ENCODE measurements at regions not wholly inside any gene's neighbourhood (a gene's known extent, or its start where the extent isn't known, plus 50 kb on each side); places are given as distances from the start of the nearest gene placed in this dataset.
"Not testable (repeated sequence)": the region's sequence is repeated elsewhere in the genome, so short reads cannot be mapped to it uniquely, and the experiment has no call there.

DNA sequence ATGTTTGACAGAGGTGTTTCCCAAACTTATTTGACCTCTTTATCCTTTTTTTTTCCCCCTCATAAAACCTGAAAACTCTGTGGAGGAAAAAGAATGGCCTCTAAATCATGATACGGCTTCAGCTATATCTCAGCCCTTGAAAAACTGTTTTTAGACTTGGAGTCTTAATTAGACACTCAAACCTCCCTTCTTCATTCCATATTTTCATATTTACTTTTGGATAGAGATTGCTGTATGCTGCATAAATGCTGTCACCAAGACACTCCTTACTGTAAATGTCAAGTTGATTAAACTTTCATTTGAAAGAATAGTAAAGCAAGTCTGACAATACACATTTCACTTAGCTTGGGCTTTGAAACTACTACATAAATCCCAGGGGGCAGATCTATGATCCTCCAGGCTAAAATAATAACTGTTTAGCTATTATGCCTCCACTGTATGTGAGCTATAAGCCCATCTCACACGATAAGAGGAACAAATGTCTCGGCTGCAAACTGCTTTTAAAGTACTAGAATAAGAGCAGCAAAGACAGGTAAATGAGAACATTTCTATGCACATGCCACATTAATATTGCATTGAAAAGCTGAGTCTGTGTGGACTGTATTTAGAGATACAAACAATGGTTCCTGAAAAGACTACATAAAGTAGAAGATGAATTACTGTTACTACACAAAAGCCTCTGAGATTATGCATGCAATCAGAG lies 141.3 kb upstream of the HMGN3 start:
- H3K27ac Mint-ChIP-seq, result no peak overlapping the region
- no peak overlapping the region for H3K4me3 Mint-ChIP-seq
- H3K9me3 Mint-ChIP-seq, result no peaks in the 10 kb centered on the region
- no peaks in the 10 kb centered on the region for H3K36me3 Mint-ChIP-seq
- H3K4me1 Mint-ChIP-seq, result no peaks in the 10 kb centered on the region
- no peaks in the 10 kb centered on the region for H3K27me3 Mint-ChIP-seq
- no peak for DNase-seq
- CTCF ChIA-PET, result no interaction called here

DNA sequence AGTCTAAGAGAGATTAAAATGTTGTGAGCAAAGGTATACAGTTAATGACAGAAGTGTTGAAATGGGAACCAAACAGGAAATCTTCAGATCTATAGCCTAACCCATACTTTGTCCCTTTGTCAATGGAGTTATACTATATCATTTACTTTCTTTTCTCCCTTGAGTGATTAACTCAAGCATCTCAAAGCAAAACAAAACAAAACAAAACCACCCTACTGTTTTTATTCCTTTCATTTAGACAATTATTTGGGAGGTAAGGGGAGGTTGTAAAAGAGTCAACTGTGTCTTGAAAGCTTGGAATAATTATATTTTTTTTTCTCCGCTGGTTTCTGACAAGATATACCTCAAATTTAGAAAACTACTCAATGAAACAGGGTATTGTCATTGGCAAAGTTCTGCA lies 139.8 kb upstream of the HMGN3 start:
- no peaks in the 10 kb centered on the region for H3K27me3 Mint-ChIP-seq
- no peaks in the 10 kb centered on the region for H3K36me3 Mint-ChIP-seq
- no peaks in the 10 kb centered on the region for H3K9me3 Mint-ChIP-seq
- no peak overlapping the region for H3K27ac Mint-ChIP-seq
- no peak for DNase-seq
- CTCF ChIA-PET, result no interaction called here
- H3K4me1 Mint-ChIP-seq, result no peaks in the 10 kb centered on the region
- H3K4me3 Mint-ChIP-seq, result no peak overlapping the region

DNA sequence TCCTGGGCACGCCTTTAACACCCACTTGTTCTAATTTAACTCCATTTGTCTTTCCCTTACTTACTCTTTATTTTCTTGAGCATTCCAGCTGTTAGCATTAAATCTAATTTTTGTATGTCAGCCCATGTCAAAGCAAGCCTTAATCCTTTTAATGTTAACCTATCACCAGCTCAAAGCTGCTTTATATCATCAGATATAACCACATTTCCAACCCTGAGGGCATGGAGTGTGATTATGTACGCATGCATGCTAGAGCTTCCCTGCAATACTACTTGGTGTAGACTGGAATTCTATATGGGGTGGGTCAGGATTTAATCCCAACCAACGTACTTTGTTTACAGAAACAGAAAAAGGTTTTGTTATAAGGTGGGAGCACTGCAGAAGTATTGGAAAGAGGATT lies 139.4 kb upstream of the HMGN3 start:
- Mint-ChIP-seq H3K27ac (no peak overlapping the region), H3K4me1 (no peaks in the 10 kb centered on the region), H3K9me3 (no peaks in the 10 kb centered on the region), H3K36me3 (no peaks in the 10 kb centered on the region), H3K27me3 (no peaks in the 10 kb centered on the region), H3K4me3 (no peak overlapping the region)
- CTCF ChIA-PET, result no interaction called here
- DNase-seq, result no peak

DNA sequence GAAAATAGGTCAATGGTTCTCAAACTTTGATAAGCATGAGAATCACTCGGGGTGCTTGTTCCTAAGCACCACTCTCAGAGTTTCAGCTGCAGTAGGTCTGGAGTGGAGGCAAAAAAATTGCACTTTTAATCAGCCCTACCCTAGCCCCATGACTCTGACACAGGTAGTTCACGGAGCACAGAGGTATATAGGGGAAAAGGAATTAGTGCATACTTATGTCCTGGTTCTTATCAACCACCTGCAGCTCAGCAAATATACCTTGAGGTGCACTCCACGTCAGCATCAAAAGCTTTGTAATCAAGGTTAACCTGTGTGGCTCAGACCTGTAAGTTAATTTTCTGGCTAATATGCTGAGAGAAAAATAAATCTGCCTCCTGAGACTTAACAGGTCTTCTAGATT lies 138.8 kb upstream of the HMGN3 start:
- no peaks in the 10 kb centered on the region for H3K9me3 Mint-ChIP-seq
- no peak overlapping the region for H3K4me3 Mint-ChIP-seq
- DNase-seq, result no peak
- no peak overlapping the region for H3K27ac Mint-ChIP-seq
- no peaks in the 10 kb centered on the region for H3K36me3 Mint-ChIP-seq
- H3K27me3 Mint-ChIP-seq, result no peaks in the 10 kb centered on the region
- H3K4me1 Mint-ChIP-seq, result no peaks in the 10 kb centered on the region
- CTCF ChIA-PET, result no interaction called here

- Mint-ChIP-seq H3K27ac (no peak overlapping the region), H3K9me3 (no peaks in the 10 kb centered on the region), H3K4me1 (no peaks in the 10 kb centered on the region), H3K27me3 (no peaks in the 10 kb centered on the region), H3K4me3 (no peak overlapping the region), H3K36me3 (no peaks in the 10 kb centered on the region)
- CTCF ChIA-PET, result no interaction called here
- DNase-seq, result no peak
Observed at GRCh38 chr6:79372757-79373156, 138.3 kb upstream of the HMGN3 start.

DNA sequence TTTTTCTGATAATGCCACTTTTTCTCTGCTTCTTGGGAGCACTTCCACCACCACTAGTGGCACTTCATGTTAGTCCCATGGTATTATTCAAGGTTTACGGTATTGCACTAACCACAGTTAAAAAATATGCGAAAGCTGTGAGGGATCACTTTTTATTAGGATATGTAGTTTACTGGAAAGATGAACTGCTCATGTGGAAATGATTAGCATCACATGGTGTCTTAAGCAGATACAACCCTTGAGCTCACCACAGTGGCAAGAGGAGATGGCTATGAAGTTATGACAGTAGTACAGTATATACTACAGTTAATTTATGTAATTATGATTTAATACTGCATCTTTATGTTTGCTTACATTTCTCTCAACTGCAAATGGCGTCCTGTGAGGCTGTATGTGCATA lies 134.5 kb upstream of the HMGN3 start:
- Mint-ChIP-seq H3K4me1 (no peaks in the 10 kb centered on the region), H3K4me3 (no peak overlapping the region), H3K9me3 (peaks cover 11% of the 10 kb centered on the region), H3K36me3 (no peaks in the 10 kb centered on the region), H3K27ac (no peak overlapping the region), H3K27me3 (no peaks in the 10 kb centered on the region)
- no peak for DNase-seq
- CTCF ChIA-PET, result no interaction called here

DNA sequence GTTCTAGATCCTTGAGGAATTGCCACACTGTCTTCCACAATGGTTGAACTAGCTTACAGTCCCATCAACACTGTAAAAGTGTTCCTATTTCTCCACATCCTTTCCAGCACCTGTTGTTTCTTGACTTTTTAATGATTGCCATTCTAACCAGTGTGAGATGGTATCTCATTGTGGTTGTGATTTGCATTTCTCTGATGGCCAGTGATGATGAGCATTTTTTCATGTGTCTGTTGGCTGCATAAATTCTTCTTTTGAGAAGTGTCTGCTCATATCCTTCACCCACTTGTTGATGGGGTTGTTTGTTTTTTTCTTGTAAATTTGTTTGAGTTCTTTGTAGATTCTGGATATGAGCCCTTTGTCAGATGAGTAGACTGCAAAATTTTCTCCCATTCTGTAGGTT lies 129.0 kb upstream of the HMGN3 start:
- H3K4me1 Mint-ChIP-seq, H3K27me3 Mint-ChIP-seq, CTCF ChIA-PET, H3K4me3 Mint-ChIP-seq, H3K36me3 Mint-ChIP-seq, H3K27ac Mint-ChIP-seq, DNase-seq: not testable (repeated sequence)
- peaks cover 14% of the 10 kb centered on the region for H3K9me3 Mint-ChIP-seq

- H3K27ac Mint-ChIP-seq, DNase-seq, H3K9me3 Mint-ChIP-seq, H3K4me3 Mint-ChIP-seq, H3K4me1 Mint-ChIP-seq, CTCF ChIA-PET, H3K27me3 Mint-ChIP-seq, H3K36me3 Mint-ChIP-seq: not testable (repeated sequence)
Observed at GRCh38 chr6:79361074-79361473, 126.6 kb upstream of the HMGN3 start.

DNA sequence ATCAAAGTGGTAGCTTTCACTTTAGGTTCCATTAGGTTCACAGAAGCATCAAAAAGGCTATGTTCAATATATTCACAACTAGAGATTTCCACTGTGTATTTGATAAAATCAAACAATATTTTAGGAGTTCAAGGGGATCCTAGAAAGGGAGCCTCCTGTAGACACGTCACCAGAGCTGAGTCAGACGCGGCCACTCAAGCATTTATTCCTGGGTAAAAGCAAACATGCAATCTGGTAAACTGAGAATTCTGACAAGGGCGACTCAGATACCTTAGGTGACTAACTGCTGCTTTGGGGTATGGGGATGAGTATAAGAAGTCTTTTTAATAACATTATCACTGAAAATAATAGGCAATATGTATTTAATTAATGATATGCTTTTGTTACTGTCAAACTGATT lies 118.7 kb upstream of the HMGN3 start:
- H3K4me3 Mint-ChIP-seq, result no peak overlapping the region

DNA sequence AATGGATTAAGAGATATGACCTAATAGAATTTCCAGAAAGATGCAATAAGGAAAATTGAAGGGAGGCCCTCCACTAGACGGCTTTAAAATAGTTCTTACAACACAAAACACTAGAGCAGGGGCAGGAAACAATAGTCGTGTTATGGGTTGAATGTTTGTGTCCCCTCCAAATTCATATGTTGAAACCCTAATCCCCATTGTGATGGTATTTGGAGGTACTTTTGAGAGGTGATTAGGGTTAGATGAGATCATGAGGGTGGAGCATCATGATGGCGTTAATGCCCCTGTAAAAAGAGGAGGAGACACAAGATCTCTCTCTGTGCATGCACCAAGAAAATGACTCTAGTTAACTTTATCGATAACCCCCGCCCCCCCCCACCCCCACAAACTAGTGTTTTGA lies 104.0 kb upstream of the HMGN3 start:
- Mint-ChIP-seq H3K36me3 (no peaks in the 10 kb centered on the region), H3K27me3 (no peaks in the 10 kb centered on the region), H3K27ac (no peak overlapping the region), H3K4me1 (no peaks in the 10 kb centered on the region), H3K9me3 (no peaks in the 10 kb centered on the region), H3K4me3 (no peak overlapping the region)
- CTCF ChIA-PET, result no interaction called here
- no peak for DNase-seq

More for the DNA sequence above, 118.7 kb upstream of the HMGN3 start:
- Mint-ChIP-seq H3K4me1 (no peaks in the 10 kb centered on the region), H3K27ac (no peak overlapping the region), H3K27me3 (no peaks in the 10 kb centered on the region), H3K36me3 (no peaks in the 10 kb centered on the region), H3K9me3 (peaks cover 2% of the 10 kb centered on the region)
- no peak for DNase-seq
- CTCF ChIA-PET, result no interaction called here

GRCh38 chr6:79335133-79335674 lies 100.7 kb upstream of the HMGN3 start:
- Mint-ChIP-seq H3K27me3 (no peaks in the 10 kb centered on the region), H3K4me3 (no peak overlapping the region), H3K27ac (no peak overlapping the region), H3K9me3 (no peaks in the 10 kb centered on the region), H3K4me1 (no peaks in the 10 kb centered on the region), H3K36me3 (no peaks in the 10 kb centered on the region)
- CTCF ChIA-PET, result no interaction called here
- no peak for DNase-seq

GRCh38 chr6:79334674-79335073 lies 100.2 kb upstream of the HMGN3 start:
- Mint-ChIP-seq H3K36me3 (no peaks in the 10 kb centered on the region), H3K9me3 (no peaks in the 10 kb centered on the region), H3K27me3 (no peaks in the 10 kb centered on the region), H3K27ac (no peak overlapping the region), H3K4me3 (no peak overlapping the region), H3K4me1 (no peaks in the 10 kb centered on the region)
- CTCF ChIA-PET, result no interaction called here
- no peak for DNase-seq

DNA sequence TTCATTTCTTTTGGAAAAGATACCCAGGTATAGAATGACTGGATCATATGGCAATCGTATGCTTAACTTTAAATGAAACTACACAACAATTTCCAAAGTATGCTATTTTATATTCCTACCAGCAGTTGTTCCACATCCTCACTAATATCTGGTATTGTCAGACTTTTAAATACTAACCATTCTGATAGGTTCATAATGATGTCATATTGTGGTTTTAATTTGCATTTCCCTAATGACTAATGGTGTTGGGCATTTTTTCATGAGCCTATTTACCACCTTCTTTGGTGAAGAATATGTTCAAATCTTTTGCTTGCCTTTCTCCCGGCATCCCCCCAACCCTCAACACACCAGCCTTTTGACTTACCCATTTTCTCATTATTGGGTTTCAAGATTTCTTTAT lies 96.2 kb upstream of the HMGN3 start:
- H3K27me3 Mint-ChIP-seq, result no peaks in the 10 kb centered on the region
- H3K4me3 Mint-ChIP-seq, result no peak overlapping the region
- no peaks in the 10 kb centered on the region for H3K9me3 Mint-ChIP-seq
- DNase-seq, result no peak
- no peaks in the 10 kb centered on the region for H3K4me1 Mint-ChIP-seq
- no peaks in the 10 kb centered on the region for H3K36me3 Mint-ChIP-seq
- no peak overlapping the region for H3K27ac Mint-ChIP-seq
- CTCF ChIA-PET, result no interaction called here

GRCh38 chr6:79313254-79313653 lies 78.8 kb upstream of the HMGN3 start:
- no peaks in the 10 kb centered on the region for H3K36me3 Mint-ChIP-seq
- peaks cover 8% of the 10 kb centered on the region for H3K27me3 Mint-ChIP-seq
- H3K4me1 Mint-ChIP-seq, result no peaks in the 10 kb centered on the region
- H3K4me3 Mint-ChIP-seq, result no peak overlapping the region
- no peaks in the 10 kb centered on the region for H3K9me3 Mint-ChIP-seq
- no peak for DNase-seq
- no peak overlapping the region for H3K27ac Mint-ChIP-seq
- CTCF ChIA-PET, result no interaction called here

DNA sequence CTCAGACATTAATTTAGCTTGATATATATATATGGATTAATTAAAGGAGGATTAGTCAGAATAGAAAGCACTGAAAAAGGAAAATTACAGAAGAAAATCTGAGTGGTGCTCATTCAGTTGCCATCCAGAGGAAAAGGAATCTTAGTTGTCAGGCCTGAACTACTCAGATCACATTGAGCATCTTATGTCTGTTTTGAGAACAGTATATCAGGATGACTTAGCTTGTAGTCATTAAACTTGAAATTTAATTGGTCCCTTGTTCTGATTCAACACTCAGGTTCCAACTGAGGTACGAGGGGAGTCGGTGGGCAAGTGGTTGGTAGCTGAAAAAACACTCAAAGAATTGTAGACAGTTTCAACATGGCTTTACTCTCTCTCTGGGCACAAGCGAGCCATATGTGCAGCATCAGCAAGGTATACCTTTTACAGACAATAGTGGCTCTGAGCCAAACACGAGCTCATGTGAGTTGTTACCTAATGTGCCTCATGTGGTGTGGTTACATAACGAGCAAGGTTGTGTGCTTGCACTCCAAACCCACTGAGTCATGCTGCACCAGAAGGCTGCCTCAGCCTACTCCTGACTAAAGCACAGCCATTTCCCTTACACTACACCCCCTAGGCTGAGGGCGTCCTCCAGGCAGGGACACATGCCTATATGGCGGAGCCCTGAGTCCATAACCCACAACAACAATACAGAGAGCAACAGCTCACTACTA lies 73.0 kb upstream of the HMGN3 start:
- CTCF ChIA-PET, result no interaction called here
- Mint-ChIP-seq H3K9me3 (no peaks in the 10 kb centered on the region), H3K27me3 (no peaks in the 10 kb centered on the region), H3K36me3 (no peaks in the 10 kb centered on the region), H3K4me1 (no peaks in the 10 kb centered on the region), H3K27ac (no peak overlapping the region), H3K4me3 (no peak overlapping the region)
- no peak for DNase-seq

Data from activated naive CD4-positive, alpha-beta T cell treated with anti-CD3 and anti-CD28 coated beads, Interleukin-2, amount 10 ng/mL, durations not matched to agents 7 days and 5 days (primary cell).